Fibroblast of skin of back (primary cell): ENCODE measurements at regions not wholly inside any gene's neighbourhood (a gene's known extent, or its start where the extent isn't known, plus 50 kb on each side); places are given as distances from the start of the nearest gene placed in this dataset.
"Not testable (repeated sequence)": the region's sequence is repeated elsewhere in the genome, so short reads cannot be mapped to it uniquely, and the experiment has no call there.

Experiments used
- DNase-seq: peaks from one replicate; pipeline ENCODE4 v3.0.0-alpha.2; 2013

- DNase-seq: no peak
Observed at GRCh38 chr10:70967591-70968587, 79.5 kb upstream of the PCBD1 start.

GRCh38 chr10:70969188-70969587, 80.8 kb upstream of the PCBD1 start:
- DNase-seq: no peak

- DNase-seq: no peak
Observed at GRCh38 chr10:70970830-70971229, 82.5 kb upstream of the PCBD1 start.

- no peak for DNase-seq
Observed at GRCh38 chr10:70973275-70973674, 84.9 kb upstream of the PCBD1 start.

GRCh38 chr10:70974351-70974901, 86.1 kb upstream of the PCBD1 start:
- DNase-seq: peak; percentile 22

GRCh38 chr10:70974920-70975319, 86.6 kb upstream of the PCBD1 start:
- DNase-seq: no peak

- no peak for DNase-seq
Observed at GRCh38 chr10:70976063-70976695, 87.8 kb upstream of the PCBD1 start.

- no peak for DNase-seq
Observed at GRCh38 chr10:70977625-70978024, 89.3 kb upstream of the PCBD1 start.

GRCh38 chr10:70978181-70978580, 89.8 kb upstream of the PCBD1 start:
- DNase-seq: no peak

- no peak for DNase-seq
Observed at GRCh38 chr10:70978816-70979480, 90.6 kb upstream of the PCBD1 start.

GRCh38 chr10:70980687-70981086, 92.3 kb upstream of the PCBD1 start:
- DNase-seq: no peak

- DNase-seq: no peak
Observed at GRCh38 chr10:70981171-70981836, 92.9 kb upstream of the PCBD1 start.

GRCh38 chr10:70981936-70982335, 93.6 kb upstream of the PCBD1 start:
- no peak for DNase-seq

GRCh38 chr10:70982443-70982842, 94.1 kb upstream of the PCBD1 start:
- no peak for DNase-seq

GRCh38 chr10:70984986-70985722, 96.8 kb upstream of the PCBD1 start:
- DNase-seq: no peak

GRCh38 chr10:70985824-70986622, 97.7 kb upstream of the PCBD1 start:
- no peak for DNase-seq

- no peak for DNase-seq
Observed at GRCh38 chr10:70986623-70986950, 98.2 kb upstream of the PCBD1 start.

GRCh38 chr10:70987396-70988130, 99.2 kb upstream of the PCBD1 start:
- no peak for DNase-seq

GRCh38 chr10:70990156-70990555, 101.8 kb upstream of the PCBD1 start:
- not testable (repeated sequence) for DNase-seq

- no peak for DNase-seq
Observed at GRCh38 chr10:70990681-70991080, 102.3 kb upstream of the PCBD1 start.
